GM23248 (cell line): ENCODE measurements at regions not wholly inside any gene's neighbourhood (a gene's known extent, or its start where the extent isn't known, plus 50 kb on each side); places are given as distances from the start of the nearest gene placed in this dataset.
"Not testable (repeated sequence)": the region's sequence is repeated elsewhere in the genome, so short reads cannot be mapped to it uniquely, and the experiment has no call there.

Source experiments
- DNase-seq: peaks from one replicate; pipeline ENCODE4 v3.0.0-alpha.2; 2015
- H2AFZ ChIP-seq: fragments of 200-600 bp; sonication (generic); 2 replicates; pipeline ENCODE4 v1.6.1; 2016; ENCODE audit warnings: antibody characterized with exemption
- H3F3A ChIP-seq: fragments of 200-600 bp; sonication (generic); 2 replicates; pipeline ENCODE4 v1.6.1; 2016; ENCODE audit warnings: mild to moderate bottlenecking, antibody characterized with exemption, mixed run types; ENCODE audit not compliant: insufficient read depth
- H3K27ac ChIP-seq: fragments of 200-600 bp; sonication (generic); 2 replicates; pipeline ENCODE4 v1.5.1; 2016; ENCODE audit warnings: mild to moderate bottlenecking
- H3K27me3 ChIP-seq: fragments of 200-600 bp; sonication (generic); replicated peaks from 2 replicates; pipeline ENCODE4 v1.6.1; 2016; ENCODE audit warnings: mild to moderate bottlenecking; ENCODE audit not compliant: insufficient read depth
- H3K36me3 ChIP-seq: fragments of 200-600 bp; sonication (generic); 2 replicates; pipeline ENCODE4 v1.6.1; 2016; ENCODE audit warnings: low read depth, mild to moderate bottlenecking
- H3K4me1 ChIP-seq: fragments of 200-600 bp; sonication (generic); 2 replicates; pipeline ENCODE4 v1.6.1; 2016; ENCODE audit warnings: mild to moderate bottlenecking; ENCODE audit not compliant: insufficient read depth
- H3K4me2 ChIP-seq: fragments of 200-600 bp; sonication (generic); one replicate; pipeline ENCODE4 v1.6.1; 2016; ENCODE audit warnings: mild to moderate bottlenecking; ENCODE audit not compliant: unreplicated experiment
- H3K4me3 ChIP-seq: fragments of 200-600 bp; sonication (generic); 2 replicates; pipeline ENCODE4 v1.5.1; 2016; ENCODE audit warnings: mild to moderate bottlenecking
- H3K79me2 ChIP-seq: fragments of 200-600 bp; sonication (generic); 2 replicates; pipeline ENCODE4 v1.6.1; 2016; ENCODE audit warnings: mild to moderate bottlenecking; ENCODE audit not compliant: insufficient read depth
- H3K9ac ChIP-seq: fragments of 200-600 bp; sonication (generic); 2 replicates; pipeline ENCODE4 v1.6.1; 2016; ENCODE audit warnings: mild to moderate bottlenecking
- H3K9me2 ChIP-seq: fragments of 200-600 bp; sonication (generic); 2 replicates; pipeline ENCODE4 v1.6.1; 2016; ENCODE audit warnings: mixed run types, mild to moderate bottlenecking, moderate library complexity; ENCODE audit not compliant: insufficient read depth
- H3K9me3 ChIP-seq: fragments of 200-600 bp; sonication (generic); one replicate; pipeline ENCODE4 v1.6.1; 2017; ENCODE audit warnings: low read depth
- H4K20me1 ChIP-seq: fragments of 200-600 bp; sonication (generic); 2 replicates; pipeline ENCODE4 v1.6.0; 2016; ENCODE audit not compliant: insufficient read depth
- EZH2 ChIP-seq: fragments of 200-600 bp; sonication (generic); IDR thresholded peaks from 2 replicates; pipeline ENCODE4 v1.6.1; 2018; ENCODE audit warnings: antibody characterized with exemption, mild to moderate bottlenecking; ENCODE audit not compliant: insufficient read depth, poor library complexity, severe bottlenecking
- EZH2phosphoT487 ChIP-seq: fragments of 200-600 bp; sonication (generic); IDR thresholded peaks from 2 replicates; pipeline ENCODE4 v1.6.1; 2018; ENCODE audit warnings: antibody characterized with exemption, moderate library complexity, mild to moderate bottlenecking, low read depth; ENCODE audit not compliant: insufficient read depth
- WGBS, 2 experiments: methylation state at CpG; one replicate each; pipeline ENCODE4 v1.1.6; 2015 to 2017; ENCODE audit warnings: low lambda C conversion rate in 2 of 2, low coverage in 1 of 2; ENCODE audit errors: missing lambda C conversion rate in 2 of 2; 5-methylcytosine and 5-hydroxymethylcytosine counted together
- in situ Hi-C: fragments of 300-500 bp; cut with MboI; formaldehyde crosslinking; loops from 2 replicates; pipeline ENCODE4 v1.15.0; 2020

DNA sequence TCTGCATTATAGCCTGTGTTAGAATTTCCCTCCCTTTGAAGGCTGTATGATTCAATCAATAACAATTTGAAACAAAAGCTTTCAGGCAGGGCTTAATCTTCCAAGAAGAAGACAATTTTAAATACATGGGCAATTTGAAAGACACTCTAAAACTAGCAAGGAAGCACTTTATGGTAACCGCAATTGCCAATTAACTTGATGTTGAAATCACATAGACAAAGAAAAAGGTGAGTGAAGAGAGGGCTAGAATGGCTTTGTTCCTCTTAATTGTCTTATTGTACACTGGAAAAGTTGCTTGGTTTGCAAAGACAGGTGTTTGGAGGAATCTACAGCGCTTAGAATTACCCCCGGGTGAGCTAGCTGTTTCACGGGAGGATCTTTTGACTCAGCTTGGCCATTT, 74.4 kb upstream of the PRKX start:
- Histone ChIP-seq H3K4me2 (no peak overlapping the region), H3F3A (no peaks in the 10 kb centered on the region), H3K27ac (no peak overlapping the region), H3K9me3 (no peaks in the 10 kb centered on the region), H3K9ac (no peak overlapping the region), H3K79me2 (no peaks in the 10 kb centered on the region), H4K20me1 (no peaks in the 10 kb centered on the region), H3K36me3 (no peaks in the 10 kb centered on the region), H3K4me3 (no peak overlapping the region), H3K4me1 (no peaks in the 10 kb centered on the region), H2AFZ (no peak overlapping the region), H3K9me2 (no peaks in the 10 kb centered on the region), H3K27me3 (no peaks in the 10 kb centered on the region)
- 71 to 75% methylated on average over 4 of the region's 4 CpGs for WGBS, 2 experiments
- in situ Hi-C loops, result no loop called here
- no peak for TF ChIP-seq EZH2
- TF ChIP-seq EZH2phosphoT487, result no peak
- no peak for DNase-seq

GRCh38 chrX:3785822-3786221, 72.4 kb upstream of the PRKX start:
- H3K27me3 ChIP-seq, H3K36me3 ChIP-seq, in situ Hi-C loops, H3F3A ChIP-seq, H3K4me2 ChIP-seq, H3K9ac ChIP-seq, H3K4me1 ChIP-seq, H3K27ac ChIP-seq, H4K20me1 ChIP-seq, H3K4me3 ChIP-seq, H3K9me2 ChIP-seq, H2AFZ ChIP-seq, DNase-seq, H3K79me2 ChIP-seq, H3K9me3 ChIP-seq: not testable (repeated sequence)
- WGBS, 2 experiments, result 33 to 39% methylated on average over 2 of the region's 2 CpGs

DNA sequence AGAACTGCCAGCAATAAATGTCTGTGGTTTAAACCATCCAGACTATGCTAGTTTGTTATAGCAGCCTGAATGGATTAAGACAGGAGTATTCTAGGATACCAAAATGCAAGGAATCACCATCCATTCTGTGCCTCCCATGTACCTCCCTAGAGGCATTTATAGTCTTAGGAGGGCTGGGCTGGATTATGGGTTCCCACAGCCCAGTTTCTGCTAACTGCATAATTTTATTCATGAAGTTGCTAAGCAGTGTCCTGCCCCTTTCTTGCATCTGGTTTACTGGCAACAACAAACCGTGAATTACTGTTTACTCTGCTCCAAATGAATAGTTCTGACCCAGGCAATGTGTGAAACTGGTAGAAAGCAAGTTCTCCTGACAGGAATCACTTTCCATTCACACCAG, 67.1 kb upstream of the PRKX start:
- Histone ChIP-seq H3K36me3 (no peaks in the 10 kb centered on the region), H3F3A (no peaks in the 10 kb centered on the region), H2AFZ (no peak overlapping the region), H3K27me3 (no peaks in the 10 kb centered on the region), H3K4me2 (no peak overlapping the region), H3K9me3 (no peaks in the 10 kb centered on the region), H3K4me3 (no peak overlapping the region), H3K9me2 (no peaks in the 10 kb centered on the region), H3K4me1 (no peaks in the 10 kb centered on the region), H4K20me1 (no peaks in the 10 kb centered on the region), H3K79me2 (no peaks in the 10 kb centered on the region), H3K9ac (no peak overlapping the region), H3K27ac (no peak overlapping the region)
- no peak for DNase-seq
- WGBS, 2 experiments, result 0% methylated on average over 1 of the region's 1 CpG
- in situ Hi-C loops, result no loop called here
- no peak for TF ChIP-seq EZH2
- no peak for TF ChIP-seq EZH2phosphoT487

GRCh38 chrX:3779546-3779945, 66.1 kb upstream of the PRKX start:
- no peaks in the 10 kb centered on the region for H3F3A ChIP-seq
- H3K9me3 ChIP-seq, result no peaks in the 10 kb centered on the region
- H3K9me2 ChIP-seq, result no peaks in the 10 kb centered on the region
- no peaks in the 10 kb centered on the region for H3K27me3 ChIP-seq
- H2AFZ ChIP-seq, result no peak overlapping the region
- no peak for DNase-seq
- no peaks in the 10 kb centered on the region for H4K20me1 ChIP-seq
- no peak overlapping the region for H3K27ac ChIP-seq
- TF ChIP-seq EZH2 (no peak), EZH2phosphoT487 (no peak)
- no peaks in the 10 kb centered on the region for H3K36me3 ChIP-seq
- H3K79me2 ChIP-seq, result no peaks in the 10 kb centered on the region
- no peaks in the 10 kb centered on the region for H3K4me1 ChIP-seq
- no peak overlapping the region for H3K4me3 ChIP-seq
- no peak overlapping the region for H3K4me2 ChIP-seq
- in situ Hi-C loops, result no loop called here
- H3K9ac ChIP-seq, result no peak overlapping the region

- DNase-seq, result no peak
- H3K9me3 ChIP-seq, result no peaks in the 10 kb centered on the region
- H2AFZ ChIP-seq, result no peak overlapping the region
- H3K9ac ChIP-seq, result no peak overlapping the region
- no peak overlapping the region for H3K4me2 ChIP-seq
- TF ChIP-seq EZH2 (no peak), EZH2phosphoT487 (no peak)
- in situ Hi-C loops, result no loop called here
- H3F3A ChIP-seq, result no peaks in the 10 kb centered on the region
- H3K9me2 ChIP-seq, result no peaks in the 10 kb centered on the region
- H3K27ac ChIP-seq, result no peak overlapping the region
- H3K27me3 ChIP-seq, result no peaks in the 10 kb centered on the region
- H3K36me3 ChIP-seq, result no peaks in the 10 kb centered on the region
- no peaks in the 10 kb centered on the region for H4K20me1 ChIP-seq
- H3K4me3 ChIP-seq, result no peak overlapping the region
- no peaks in the 10 kb centered on the region for H3K4me1 ChIP-seq
- H3K79me2 ChIP-seq, result no peaks in the 10 kb centered on the region
Measured at GRCh38 chrX:3777416-3777815, 64.0 kb upstream of the PRKX start.
